HL-60 (cell line): ENCODE measurements at regions not wholly inside any gene's neighbourhood (a gene's known extent, or its start where the extent isn't known, plus 50 kb on each side); places are given as distances from the start of the nearest gene placed in this dataset.
"Not testable (repeated sequence)": the region's sequence is repeated elsewhere in the genome, so short reads cannot be mapped to it uniquely, and the experiment has no call there.

Experiments
- DNase-seq, 2 experiments: peaks; one replicate each; pipeline ENCODE4 v3.0.0-alpha.2; 2010 to 2020; ENCODE audit warnings: low read depth in 1 of 2, low spot score in 1 of 2
- H3K27ac ChIP-seq: fragments of 250-450 bp; sonication (Bioruptor Pico); replicated peaks from 2 replicates; pipeline ENCODE4 v1.5.1; 2020; ENCODE audit warnings: mild to moderate bottlenecking, moderate library complexity
- H3K27me3 ChIP-seq: fragments of 250-450 bp; sonication (Bioruptor Pico); 2 replicates; pipeline ENCODE4 v1.5.1; 2021; ENCODE audit warnings: mild to moderate bottlenecking, moderate library complexity; ENCODE audit not compliant: insufficient read depth, poor library complexity, severe bottlenecking
- H3K4me3 ChIP-seq: replicated peaks from 2 replicates; pipeline ENCODE4 v1.5.1; 2011; ENCODE audit warnings: mild to moderate bottlenecking, control low read depth, low read length; ENCODE audit not compliant: insufficient read depth
- GABPA ChIP-seq: IDR thresholded peaks from 2 replicates; pipeline ENCODE4 v1.6.1; 2012; ENCODE audit warnings: low read depth
- POLR2AphosphoS5 ChIP-seq: IDR thresholded peaks from 2 replicates; pipeline ENCODE4 v1.6.1; 2012; ENCODE audit warnings: low read depth
- SPI1 ChIP-seq: IDR thresholded peaks from 2 replicates; pipeline ENCODE4 v1.6.1; 2012; ENCODE audit warnings: low read depth, mild to moderate bottlenecking, borderline replicate concordance
- TF ChIP-seq, protein P1 (sequence below): IDR thresholded peaks from one replicate; pipeline ENCODE4 v1.5.1; 2011; ENCODE audit warnings: low read length, control low read depth, inconsistent platforms; ENCODE audit not compliant: insufficient read depth
- TF ChIP-seq, protein P2 (sequence below): IDR thresholded peaks from 2 replicates; pipeline ENCODE4 v1.6.1; 2012; ENCODE audit warnings: low read depth; ENCODE audit not compliant: insufficient replicate concordance

DNA sequence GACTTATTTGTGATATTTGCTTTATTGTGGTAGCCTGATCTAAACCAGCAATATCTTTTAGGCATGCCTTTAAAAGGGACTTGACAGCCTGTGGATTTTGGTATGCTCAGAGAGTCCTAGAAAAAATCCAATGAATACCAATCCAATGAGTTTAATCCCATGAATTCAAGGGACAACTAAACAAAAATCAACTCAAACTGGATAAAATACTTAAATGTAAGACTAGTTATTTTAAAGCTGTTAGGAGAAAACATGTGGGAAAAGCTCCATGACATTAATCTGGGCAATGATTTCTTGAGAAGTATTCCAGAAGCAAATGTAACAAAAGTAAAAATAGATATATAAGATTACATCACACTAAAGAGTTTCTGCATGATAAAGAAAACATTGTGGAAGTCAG lies 711.5 kb upstream of the PITX2 start:
- no peak overlapping the region for H3K4me3 ChIP-seq
- H3K27me3 ChIP-seq, result no peaks in the 10 kb centered on the region
- TF ChIP-seq POLR2AphosphoS5 (no peak), GABPA (no peak)
- H3K27ac ChIP-seq, result no peak overlapping the region
- no peak for DNase-seq

DNA sequence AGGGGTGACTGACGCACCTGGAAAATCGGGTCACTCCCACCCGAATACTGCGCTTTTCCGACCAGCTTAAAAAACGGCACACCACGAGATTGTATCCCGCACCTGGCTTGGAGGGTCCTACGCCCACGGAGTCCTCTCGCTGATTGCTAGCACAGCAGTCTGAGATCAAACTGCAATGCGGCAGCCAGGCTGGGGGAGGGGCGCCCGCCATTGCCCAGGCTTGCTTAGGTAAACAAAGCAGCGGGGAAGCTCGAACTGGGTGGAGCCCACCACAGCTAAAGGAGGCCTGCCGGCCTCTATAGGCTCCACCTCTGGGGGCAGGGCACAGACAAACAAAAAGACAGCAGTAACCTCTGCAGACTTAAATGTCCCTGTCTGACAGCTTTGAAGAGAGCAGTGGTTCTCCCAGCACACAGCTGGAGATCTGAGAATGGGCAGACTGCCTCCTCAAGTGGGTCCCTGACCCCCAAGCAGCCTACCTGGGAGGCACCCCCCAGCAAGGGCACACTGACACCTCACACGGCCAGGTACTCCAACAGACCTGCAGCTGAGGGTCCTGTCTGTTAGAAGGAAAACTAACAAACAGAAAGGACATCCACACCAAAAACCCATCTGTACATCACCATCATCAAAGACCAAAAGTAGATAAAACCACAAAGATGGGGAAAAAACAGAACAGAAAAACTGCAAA lies 714.5 kb upstream of the PITX2 start:
- not testable (repeated sequence) for H3K27me3 ChIP-seq, DNase-seq, H3K27ac ChIP-seq, H3K4me3 ChIP-seq

DNA sequence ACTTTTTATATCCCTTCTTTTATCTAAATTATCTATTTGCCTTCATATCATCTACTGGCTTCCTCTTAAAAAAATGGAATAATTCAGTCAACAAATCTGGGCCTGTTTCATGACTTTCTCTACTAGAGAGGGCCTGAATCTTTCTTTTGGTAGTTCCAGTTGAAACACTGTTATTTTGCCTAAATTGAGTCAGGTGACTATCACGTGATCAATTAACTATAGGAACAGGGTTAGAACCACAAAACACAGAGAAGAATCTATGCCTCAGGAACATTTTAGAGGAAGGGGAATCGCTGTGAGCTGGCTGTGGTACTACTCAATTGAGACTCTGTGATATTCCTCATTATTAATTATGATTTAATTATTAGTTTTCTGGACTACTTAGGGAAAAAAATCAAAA lies 736.7 kb upstream of the PITX2 start:
- TF ChIP-seq, protein P1, sequence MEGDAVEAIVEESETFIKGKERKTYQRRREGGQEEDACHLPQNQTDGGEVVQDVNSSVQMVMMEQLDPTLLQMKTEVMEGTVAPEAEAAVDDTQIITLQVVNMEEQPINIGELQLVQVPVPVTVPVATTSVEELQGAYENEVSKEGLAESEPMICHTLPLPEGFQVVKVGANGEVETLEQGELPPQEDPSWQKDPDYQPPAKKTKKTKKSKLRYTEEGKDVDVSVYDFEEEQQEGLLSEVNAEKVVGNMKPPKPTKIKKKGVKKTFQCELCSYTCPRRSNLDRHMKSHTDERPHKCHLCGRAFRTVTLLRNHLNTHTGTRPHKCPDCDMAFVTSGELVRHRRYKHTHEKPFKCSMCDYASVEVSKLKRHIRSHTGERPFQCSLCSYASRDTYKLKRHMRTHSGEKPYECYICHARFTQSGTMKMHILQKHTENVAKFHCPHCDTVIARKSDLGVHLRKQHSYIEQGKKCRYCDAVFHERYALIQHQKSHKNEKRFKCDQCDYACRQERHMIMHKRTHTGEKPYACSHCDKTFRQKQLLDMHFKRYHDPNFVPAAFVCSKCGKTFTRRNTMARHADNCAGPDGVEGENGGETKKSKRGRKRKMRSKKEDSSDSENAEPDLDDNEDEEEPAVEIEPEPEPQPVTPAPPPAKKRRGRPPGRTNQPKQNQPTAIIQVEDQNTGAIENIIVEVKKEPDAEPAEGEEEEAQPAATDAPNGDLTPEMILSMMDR, result no peak
- TF ChIP-seq, protein P2, sequence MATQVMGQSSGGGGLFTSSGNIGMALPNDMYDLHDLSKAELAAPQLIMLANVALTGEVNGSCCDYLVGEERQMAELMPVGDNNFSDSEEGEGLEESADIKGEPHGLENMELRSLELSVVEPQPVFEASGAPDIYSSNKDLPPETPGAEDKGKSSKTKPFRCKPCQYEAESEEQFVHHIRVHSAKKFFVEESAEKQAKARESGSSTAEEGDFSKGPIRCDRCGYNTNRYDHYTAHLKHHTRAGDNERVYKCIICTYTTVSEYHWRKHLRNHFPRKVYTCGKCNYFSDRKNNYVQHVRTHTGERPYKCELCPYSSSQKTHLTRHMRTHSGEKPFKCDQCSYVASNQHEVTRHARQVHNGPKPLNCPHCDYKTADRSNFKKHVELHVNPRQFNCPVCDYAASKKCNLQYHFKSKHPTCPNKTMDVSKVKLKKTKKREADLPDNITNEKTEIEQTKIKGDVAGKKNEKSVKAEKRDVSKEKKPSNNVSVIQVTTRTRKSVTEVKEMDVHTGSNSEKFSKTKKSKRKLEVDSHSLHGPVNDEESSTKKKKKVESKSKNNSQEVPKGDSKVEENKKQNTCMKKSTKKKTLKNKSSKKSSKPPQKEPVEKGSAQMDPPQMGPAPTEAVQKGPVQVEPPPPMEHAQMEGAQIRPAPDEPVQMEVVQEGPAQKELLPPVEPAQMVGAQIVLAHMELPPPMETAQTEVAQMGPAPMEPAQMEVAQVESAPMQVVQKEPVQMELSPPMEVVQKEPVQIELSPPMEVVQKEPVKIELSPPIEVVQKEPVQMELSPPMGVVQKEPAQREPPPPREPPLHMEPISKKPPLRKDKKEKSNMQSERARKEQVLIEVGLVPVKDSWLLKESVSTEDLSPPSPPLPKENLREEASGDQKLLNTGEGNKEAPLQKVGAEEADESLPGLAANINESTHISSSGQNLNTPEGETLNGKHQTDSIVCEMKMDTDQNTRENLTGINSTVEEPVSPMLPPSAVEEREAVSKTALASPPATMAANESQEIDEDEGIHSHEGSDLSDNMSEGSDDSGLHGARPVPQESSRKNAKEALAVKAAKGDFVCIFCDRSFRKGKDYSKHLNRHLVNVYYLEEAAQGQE, result no peak
- no peak for TF ChIP-seq POLR2AphosphoS5
- no peak for TF ChIP-seq GABPA
- TF ChIP-seq SPI1, result no peak
- H3K27me3 ChIP-seq, result no peaks in the 10 kb centered on the region
- no peak overlapping the region for H3K27ac ChIP-seq
- DNase-seq, result no peak
- no peak overlapping the region for H3K4me3 ChIP-seq

DNA sequence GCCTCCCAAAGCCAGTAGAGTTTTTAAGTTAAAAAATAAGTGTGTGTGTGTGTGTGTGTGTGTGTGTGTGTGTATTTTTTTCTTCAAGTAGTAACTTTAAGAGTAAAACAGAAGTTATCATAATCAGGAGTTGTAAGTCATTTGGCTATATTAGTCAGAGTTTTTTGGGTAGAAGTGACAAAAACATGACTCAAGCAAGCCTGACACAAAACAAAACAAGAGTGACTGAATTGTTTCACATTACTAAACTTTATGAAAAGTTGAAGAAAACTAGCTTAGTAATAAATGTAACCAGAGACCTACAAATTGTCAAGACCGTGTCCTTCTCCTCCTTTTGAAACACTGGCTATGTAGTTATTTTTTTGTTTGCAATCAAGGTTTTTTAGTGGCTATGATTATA lies 738.0 kb upstream of the PITX2 start:
- Histone ChIP-seq H3K27me3 (no peaks in the 10 kb centered on the region), H3K27ac (no peak overlapping the region), H3K4me3 (no peak overlapping the region)
- DNase-seq, result no peak
- TF ChIP-seq, protein P2, result no peak
- TF ChIP-seq POLR2AphosphoS5 (no peak), GABPA (no peak), SPI1 (no peak)
- TF ChIP-seq, protein P1, result no peak

DNA sequence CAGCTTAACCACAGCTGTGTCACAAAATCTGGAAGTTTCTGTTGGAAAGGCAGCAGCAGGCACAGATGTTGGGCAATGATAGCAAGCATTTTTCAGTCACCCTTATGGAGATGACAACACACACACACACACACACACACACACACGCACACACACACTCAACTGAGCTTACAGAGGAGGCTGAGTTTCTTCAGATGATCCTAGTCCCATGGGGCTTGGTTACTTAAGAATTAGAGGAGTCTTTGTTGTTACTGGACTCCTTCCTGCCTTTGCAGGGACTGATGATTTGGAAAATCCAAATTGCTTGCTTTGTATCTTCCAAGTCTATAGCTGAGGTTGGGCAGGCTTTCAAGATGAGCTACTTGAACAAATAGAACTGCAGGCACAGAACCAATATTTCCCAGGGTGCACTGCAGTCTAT lies 740.1 kb upstream of the PITX2 start:
- TF ChIP-seq GABPA (no peak), POLR2AphosphoS5 (no peak), SPI1 (no peak)
- TF ChIP-seq, protein P1, result no peak
- TF ChIP-seq, protein P2, result no peak

DNA sequence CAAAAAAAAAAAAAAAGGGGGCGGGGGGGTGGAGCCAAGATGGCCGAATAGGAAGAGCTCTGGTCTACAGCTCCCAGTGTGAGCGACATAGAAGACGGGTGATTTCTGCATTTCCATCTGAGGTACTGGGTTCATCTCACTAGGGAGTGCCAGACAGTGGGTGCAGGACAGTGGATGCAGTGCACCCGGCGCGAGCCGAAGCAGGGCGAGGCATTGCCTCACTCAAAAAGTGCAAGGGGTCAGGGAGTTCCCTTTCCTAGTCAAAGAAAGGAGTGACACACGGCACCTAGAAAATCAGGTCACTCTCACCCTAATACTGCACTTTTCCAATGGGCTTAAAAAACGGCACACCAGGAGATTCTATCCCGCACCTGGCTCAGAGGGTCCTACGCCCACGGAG lies 755.0 kb upstream of the PITX2 start:
- not testable (repeated sequence) for DNase-seq, H3K27me3 ChIP-seq, H3K27ac ChIP-seq, H3K4me3 ChIP-seq

More for the DNA sequence above, 740.1 kb upstream of the PITX2 start:
- Histone ChIP-seq H3K4me3 (no peak overlapping the region), H3K27ac (no peak overlapping the region), H3K27me3 (no peaks in the 10 kb centered on the region)
- no peak for DNase-seq
